GM23338 (cell line): ENCODE measurements at regions not wholly inside any gene's neighbourhood (a gene's known extent, or its start where the extent isn't known, plus 50 kb on each side); places are given as distances from the start of the nearest gene placed in this dataset.

ENCODE experiments used
- ATAC-seq: fragments of 200-7000 bp; cut with Tn5 transposase; 3 replicates; pipeline ENCODE4 v1.9.1; 2020
- DNase-seq: peaks from one replicate; pipeline ENCODE4 v3.0.0-alpha.2; 2015; ENCODE audit warnings: low spot score
- H2AFZ ChIP-seq: fragments of 200-600 bp; sonication (generic); 2 replicates; pipeline ENCODE4 v1.8.0; 2016; ENCODE audit warnings: antibody characterized with exemption, mild to moderate bottlenecking, moderate library complexity
- H3F3A ChIP-seq: fragments of 200-600 bp; sonication (generic); replicated peaks from 2 replicates; pipeline ENCODE4 v1.8.0; 2017; ENCODE audit warnings: antibody characterized with exemption, mixed run types, low read depth
- H3K27ac ChIP-seq: fragments of 200-600 bp; sonication (generic); 2 replicates; pipeline ENCODE4 v1.6.1; 2016; ENCODE audit warnings: low read depth
- H3K27me3 ChIP-seq: fragments of 200-600 bp; sonication (generic); 2 replicates; pipeline ENCODE4 v1.8.0; 2016; ENCODE audit warnings: mild to moderate bottlenecking, mixed run types, moderate library complexity; ENCODE audit not compliant: insufficient read depth
- H3K36me3 ChIP-seq: fragments of 200-600 bp; sonication (generic); 2 replicates; pipeline ENCODE4 v1.8.0; 2016; ENCODE audit warnings: mild to moderate bottlenecking; ENCODE audit not compliant: insufficient read depth
- H3K4me1 ChIP-seq: fragments of 200-600 bp; sonication (generic); 2 replicates; pipeline ENCODE4 v1.8.0; 2016; ENCODE audit warnings: mild to moderate bottlenecking, moderate library complexity; ENCODE audit not compliant: insufficient read depth
- H3K4me2 ChIP-seq: fragments of 200-600 bp; sonication (generic); 2 replicates; pipeline ENCODE4 v1.7.1; 2017; ENCODE audit warnings: mixed run types
- H3K4me3 ChIP-seq: fragments of 200-600 bp; sonication (generic); 2 replicates; pipeline ENCODE4 v1.6.1; 2016; ENCODE audit warnings: mixed run types
- H3K79me2 ChIP-seq: fragments of 200-600 bp; sonication (generic); replicated peaks from 2 replicates; pipeline ENCODE4 v1.8.0; 2017; ENCODE audit warnings: mild to moderate bottlenecking; ENCODE audit not compliant: insufficient read depth
- H3K9me2 ChIP-seq: fragments of 200-600 bp; sonication (generic); 2 replicates; pipeline ENCODE4 v1.8.0; 2017; ENCODE audit not compliant: insufficient read depth
- H4K20me1 ChIP-seq: fragments of 200-600 bp; sonication (generic); replicated peaks from 2 replicates; pipeline ENCODE4 v1.8.0; 2017; ENCODE audit warnings: mild to moderate bottlenecking; ENCODE audit not compliant: insufficient read depth
- H3K27ac Mint-ChIP-seq: 2 replicates; pipeline ENCODE4 v1.8.0; 2020; ENCODE audit warnings: inconsistent platforms, mild to moderate bottlenecking, moderate library complexity, mixed read lengths
- H3K27me3 Mint-ChIP-seq: 3 replicates; pipeline ENCODE4 v1.8.0; 2022; ENCODE audit warnings: low read depth, mild to moderate bottlenecking, moderate library complexity, mixed read lengths, inconsistent platforms; ENCODE audit not compliant: insufficient read depth, poor library complexity
- H3K36me3 Mint-ChIP-seq: 3 replicates; pipeline ENCODE4 v1.8.0; 2021; ENCODE audit warnings: low read depth, mild to moderate bottlenecking, inconsistent platforms, moderate library complexity, mixed read lengths
- H3K4me1 Mint-ChIP-seq: 3 replicates; pipeline ENCODE4 v1.8.0; 2020; ENCODE audit warnings: mild to moderate bottlenecking, inconsistent platforms, mixed read lengths
- H3K4me3 Mint-ChIP-seq: 3 replicates; pipeline ENCODE4 v1.8.0; 2021; ENCODE audit warnings: moderate library complexity, mild to moderate bottlenecking, inconsistent platforms, mixed read lengths
- H3K9me3 Mint-ChIP-seq: 3 replicates; pipeline ENCODE4 v1.8.0; 2020; ENCODE audit warnings: moderate library complexity, mild to moderate bottlenecking, inconsistent platforms, mixed read lengths
- CREB1 ChIP-seq: fragments of 250-450 bp; sonication (Bioruptor Pico); IDR thresholded peaks from 2 replicates; pipeline ENCODE4 v1.5.0; 2020; ENCODE audit warnings: low read depth, mild to moderate bottlenecking, moderate library complexity
- CTCF ChIP-seq, 2 experiments: fragments of 200-600 bp in 1 of 2; sonication (generic) in 1 of 2; conservative IDR thresholded peaks; 2 replicates each; pipeline versions ENCODE4 v1.5.1 to v1.6.1; 2016 to 2017; ENCODE audit warnings: antibody characterized with exemption in 2 of 2, low read depth in 2 of 2, mild to moderate bottlenecking in 2 of 2, moderate library complexity in 1 of 2
- EZH2 ChIP-seq: fragments of 200-600 bp; sonication (generic); IDR thresholded peaks from one replicate; pipeline ENCODE4 v1.8.0; 2017; ENCODE audit warnings: antibody characterized with exemption, mild to moderate bottlenecking, low read depth; ENCODE audit not compliant: unreplicated experiment
- EZH2phosphoT487 ChIP-seq: fragments of 200-600 bp; sonication (generic); IDR thresholded peaks from one replicate; pipeline ENCODE4 v1.8.1; 2018; ENCODE audit warnings: antibody characterized with exemption; ENCODE audit not compliant: unreplicated experiment
- JUNB ChIP-seq: IDR thresholded peaks from one replicate; pipeline ENCODE4 v1.6.1; 2016; ENCODE audit warnings: antibody characterized with exemption; ENCODE audit not compliant: unreplicated experiment
- NANOG ChIP-seq: IDR thresholded peaks from 2 replicates; pipeline ENCODE4 v1.6.1; 2016; ENCODE audit warnings: antibody characterized with exemption, borderline replicate concordance
- POLR2AphosphoS5 ChIP-seq: IDR thresholded peaks from 2 replicates; pipeline ENCODE4 v1.6.1; 2016; ENCODE audit warnings: antibody characterized with exemption, low read depth
- STAT1 ChIP-seq: IDR thresholded peaks from one replicate; pipeline ENCODE4 v1.6.1; 2016; ENCODE audit warnings: antibody characterized with exemption; ENCODE audit not compliant: unreplicated experiment
- ZNF114 ChIP-seq: fragments of 250-450 bp; sonication (Bioruptor Pico); IDR thresholded peaks from 2 replicates; pipeline ENCODE4 v1.5.0; 2020; ENCODE audit warnings: mild to moderate bottlenecking, moderate library complexity
- ZNF331 ChIP-seq: fragments of 250-450 bp; sonication (Bioruptor Pico); IDR thresholded peaks from 2 replicates; pipeline ENCODE4 v1.5.0; 2020; ENCODE audit warnings: low read depth, mild to moderate bottlenecking, moderate library complexity
- ZNF462 ChIP-seq: fragments of 250-450 bp; sonication (Bioruptor Pico); IDR thresholded peaks from 2 replicates; pipeline ENCODE4 v1.5.0; 2020; ENCODE audit warnings: mild to moderate bottlenecking, moderate library complexity
- TF ChIP-seq, protein P1 (sequence below): IDR thresholded peaks from 2 replicates; pipeline ENCODE4 v1.6.1; 2016; ENCODE audit warnings: antibody characterized with exemption
- TF ChIP-seq, protein P2 (sequence below): IDR thresholded peaks from one replicate; pipeline ENCODE4 v1.6.1; 2018; ENCODE audit warnings: antibody characterized with exemption; ENCODE audit not compliant: unreplicated experiment

- peaks cover 13% of the 10 kb centered on the region for H3K4me1 Mint-ChIP-seq
- Histone ChIP-seq H3K27me3 (no peaks in the 10 kb centered on the region), H3K36me3 (no peaks in the 10 kb centered on the region), H2AFZ (peak overlapping the region; percentile 5; the same call in 1 of the 2 replicates), H3K4me3 (no peak overlapping the region), H3K4me1 (no peaks in the 10 kb centered on the region), H3K9me2 (no peaks in the 10 kb centered on the region), H3K4me2 (no peak overlapping the region), H3F3A (no peaks in the 10 kb centered on the region), H4K20me1 (no peaks in the 10 kb centered on the region), H3K79me2 (no peaks in the 10 kb centered on the region), H3K27ac (no peak overlapping the region)
- H3K36me3 Mint-ChIP-seq = no peaks in the 10 kb centered on the region
- peaks cover 10% of the 10 kb centered on the region for H3K27me3 Mint-ChIP-seq
- DNase-seq (no peak), ATAC-seq (no peak)
- TF ChIP-seq ZNF114 (CRISPR knock-in tag) (no peak), JUNB (no peak), ZNF331 (CRISPR knock-in tag) (no peak), POLR2AphosphoS5 (no peak), EZH2phosphoT487 (no peak), EZH2 (no peak), NANOG (no peak), CREB1 (CRISPR knock-in tag) (no peak), CTCF (conservative IDR thresholded peaks at IDR 0.05; ENCODE audit: low read depth in 2 of 2) (no peak), ZNF462 (CRISPR knock-in tag) (no peak), STAT1 (no peak)
- TF ChIP-seq, protein P1, sequence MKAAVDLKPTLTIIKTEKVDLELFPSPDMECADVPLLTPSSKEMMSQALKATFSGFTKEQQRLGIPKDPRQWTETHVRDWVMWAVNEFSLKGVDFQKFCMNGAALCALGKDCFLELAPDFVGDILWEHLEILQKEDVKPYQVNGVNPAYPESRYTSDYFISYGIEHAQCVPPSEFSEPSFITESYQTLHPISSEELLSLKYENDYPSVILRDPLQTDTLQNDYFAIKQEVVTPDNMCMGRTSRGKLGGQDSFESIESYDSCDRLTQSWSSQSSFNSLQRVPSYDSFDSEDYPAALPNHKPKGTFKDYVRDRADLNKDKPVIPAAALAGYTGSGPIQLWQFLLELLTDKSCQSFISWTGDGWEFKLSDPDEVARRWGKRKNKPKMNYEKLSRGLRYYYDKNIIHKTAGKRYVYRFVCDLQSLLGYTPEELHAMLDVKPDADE = no peak
- TF ChIP-seq, protein P2, sequence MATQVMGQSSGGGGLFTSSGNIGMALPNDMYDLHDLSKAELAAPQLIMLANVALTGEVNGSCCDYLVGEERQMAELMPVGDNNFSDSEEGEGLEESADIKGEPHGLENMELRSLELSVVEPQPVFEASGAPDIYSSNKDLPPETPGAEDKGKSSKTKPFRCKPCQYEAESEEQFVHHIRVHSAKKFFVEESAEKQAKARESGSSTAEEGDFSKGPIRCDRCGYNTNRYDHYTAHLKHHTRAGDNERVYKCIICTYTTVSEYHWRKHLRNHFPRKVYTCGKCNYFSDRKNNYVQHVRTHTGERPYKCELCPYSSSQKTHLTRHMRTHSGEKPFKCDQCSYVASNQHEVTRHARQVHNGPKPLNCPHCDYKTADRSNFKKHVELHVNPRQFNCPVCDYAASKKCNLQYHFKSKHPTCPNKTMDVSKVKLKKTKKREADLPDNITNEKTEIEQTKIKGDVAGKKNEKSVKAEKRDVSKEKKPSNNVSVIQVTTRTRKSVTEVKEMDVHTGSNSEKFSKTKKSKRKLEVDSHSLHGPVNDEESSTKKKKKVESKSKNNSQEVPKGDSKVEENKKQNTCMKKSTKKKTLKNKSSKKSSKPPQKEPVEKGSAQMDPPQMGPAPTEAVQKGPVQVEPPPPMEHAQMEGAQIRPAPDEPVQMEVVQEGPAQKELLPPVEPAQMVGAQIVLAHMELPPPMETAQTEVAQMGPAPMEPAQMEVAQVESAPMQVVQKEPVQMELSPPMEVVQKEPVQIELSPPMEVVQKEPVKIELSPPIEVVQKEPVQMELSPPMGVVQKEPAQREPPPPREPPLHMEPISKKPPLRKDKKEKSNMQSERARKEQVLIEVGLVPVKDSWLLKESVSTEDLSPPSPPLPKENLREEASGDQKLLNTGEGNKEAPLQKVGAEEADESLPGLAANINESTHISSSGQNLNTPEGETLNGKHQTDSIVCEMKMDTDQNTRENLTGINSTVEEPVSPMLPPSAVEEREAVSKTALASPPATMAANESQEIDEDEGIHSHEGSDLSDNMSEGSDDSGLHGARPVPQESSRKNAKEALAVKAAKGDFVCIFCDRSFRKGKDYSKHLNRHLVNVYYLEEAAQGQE = no peak
- no peaks in the 10 kb centered on the region for H3K9me3 Mint-ChIP-seq
- H3K27ac Mint-ChIP-seq = no peak overlapping the region
- no peak overlapping the region for H3K4me3 Mint-ChIP-seq
Observed at GRCh38 chr19:29012457-29012856, 200.5 kb downstream of the UQCRFS1 start.
